ENCODE measurements at regions not wholly inside any gene's neighbourhood (a gene's known extent, or its start where the extent isn't known, plus 50 kb on each side); places are given as distances from the start of the nearest gene placed in this dataset.

DNA sequence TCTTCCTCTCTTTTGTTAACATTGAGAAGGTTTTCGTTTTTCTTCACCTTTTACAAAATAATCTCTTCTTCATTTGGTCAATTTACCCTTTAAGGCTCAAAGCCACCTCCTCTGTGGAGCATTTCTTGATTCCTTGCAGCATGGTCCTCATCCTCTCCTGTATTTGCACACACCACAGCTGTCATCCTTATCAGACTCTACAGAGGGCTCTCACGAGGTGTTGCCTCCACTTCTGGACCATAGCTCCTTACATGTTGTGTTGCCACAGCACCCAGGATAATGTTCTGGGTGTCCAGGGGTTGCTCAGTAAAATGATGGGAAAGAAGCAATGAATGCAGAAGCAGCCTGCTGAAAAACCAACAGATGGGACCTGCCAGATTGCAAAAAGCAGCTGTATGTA lies 192.8 kb downstream of the SH2D4B start:
- TF ChIP-seq, protein P1, sequence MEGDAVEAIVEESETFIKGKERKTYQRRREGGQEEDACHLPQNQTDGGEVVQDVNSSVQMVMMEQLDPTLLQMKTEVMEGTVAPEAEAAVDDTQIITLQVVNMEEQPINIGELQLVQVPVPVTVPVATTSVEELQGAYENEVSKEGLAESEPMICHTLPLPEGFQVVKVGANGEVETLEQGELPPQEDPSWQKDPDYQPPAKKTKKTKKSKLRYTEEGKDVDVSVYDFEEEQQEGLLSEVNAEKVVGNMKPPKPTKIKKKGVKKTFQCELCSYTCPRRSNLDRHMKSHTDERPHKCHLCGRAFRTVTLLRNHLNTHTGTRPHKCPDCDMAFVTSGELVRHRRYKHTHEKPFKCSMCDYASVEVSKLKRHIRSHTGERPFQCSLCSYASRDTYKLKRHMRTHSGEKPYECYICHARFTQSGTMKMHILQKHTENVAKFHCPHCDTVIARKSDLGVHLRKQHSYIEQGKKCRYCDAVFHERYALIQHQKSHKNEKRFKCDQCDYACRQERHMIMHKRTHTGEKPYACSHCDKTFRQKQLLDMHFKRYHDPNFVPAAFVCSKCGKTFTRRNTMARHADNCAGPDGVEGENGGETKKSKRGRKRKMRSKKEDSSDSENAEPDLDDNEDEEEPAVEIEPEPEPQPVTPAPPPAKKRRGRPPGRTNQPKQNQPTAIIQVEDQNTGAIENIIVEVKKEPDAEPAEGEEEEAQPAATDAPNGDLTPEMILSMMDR (IDR thresholded peaks at IDR 0.05; ENCODE audit: low read length): no peak
- TF ChIP-seq EZH2 (IDR thresholded peaks at IDR 0.05; ENCODE audit: borderline replicate concordance, low read length): no peak
